Stimulated activated naive CD8-positive, alpha-beta T cell treated with anti-CD3 and anti-CD28 coated beads, Interleukin-15, amount 100 ng/mL, for 72 hours (primary cell): ENCODE measurements at regions not wholly inside any gene's neighbourhood (a gene's known extent, or its start where the extent isn't known, plus 50 kb on each side); places are given as distances from the start of the nearest gene placed in this dataset.
"Not testable (repeated sequence)": the region's sequence is repeated elsewhere in the genome, so short reads cannot be mapped to it uniquely, and the experiment has no call there.

ENCODE experiments used
- ATAC-seq: fragments of 150-1000 bp; cut with Tn5 transposase; 2 replicates; pipeline ENCODE4 v1.10.0; 2021; ENCODE audit warnings: mild to moderate bottlenecking, moderate library complexity
- DNase-seq, 2 donors: peaks; one replicate each; pipeline ENCODE4 v3.0.0; 2021 to 2022
- H3K27ac Mint-ChIP-seq, 2 donors: one replicate each; pipeline ENCODE4 v1.8.0; 2022; ENCODE audit warnings: mild to moderate bottlenecking in 2 of 2, mixed read lengths in 2 of 2, moderate library complexity in 2 of 2
- H3K27me3 Mint-ChIP-seq: one replicate; pipeline ENCODE4 v1.8.0; 2022; ENCODE audit warnings: mixed read lengths
- H3K4me1 Mint-ChIP-seq: one replicate; pipeline ENCODE4 v1.8.0; 2022; ENCODE audit warnings: mild to moderate bottlenecking, mixed read lengths
- H3K4me3 Mint-ChIP-seq, 2 donors: one replicate each; pipeline ENCODE4 v1.8.0; 2022; ENCODE audit warnings: mild to moderate bottlenecking in 2 of 2, mixed read lengths in 2 of 2, moderate library complexity in 1 of 2
- H3K9me3 Mint-ChIP-seq, 2 donors: one replicate each; pipeline ENCODE4 v1.8.0; 2022; ENCODE audit warnings: mixed read lengths in 2 of 2

- Mint-ChIP-seq H3K4me3 (no peak overlapping the region), H3K27me3 (no peaks in the 10 kb centered on the region), H3K9me3 (peaks cover 0 to 4% of the 10 kb centered on the region in 2 donors), H3K27ac (no peak overlapping the region), H3K4me1 (no peaks in the 10 kb centered on the region)
- DNase-seq = no peak
- ATAC-seq = no peak
Observed at GRCh38 chr2:142592171-142592570, 285.3 kb upstream of the KYNU start.

- ATAC-seq (no peak), DNase-seq (no peak)
- Mint-ChIP-seq H3K27ac (no peak overlapping the region), H3K4me1 (no peaks in the 10 kb centered on the region), H3K4me3 (no peak overlapping the region), H3K27me3 (no peaks in the 10 kb centered on the region), H3K9me3 (peaks cover 0 to 7% of the 10 kb centered on the region in 2 donors)
Observed at GRCh38 chr2:142591420-142591819, 286.0 kb upstream of the KYNU start.

- H3K27ac Mint-ChIP-seq = no peak overlapping the region
- H3K27me3 Mint-ChIP-seq = no peaks in the 10 kb centered on the region
- no peaks in the 10 kb centered on the region for H3K4me1 Mint-ChIP-seq
- peaks cover 0 to 4% of the 10 kb centered on the region in 2 donors for H3K9me3 Mint-ChIP-seq
- ATAC-seq (no peak), DNase-seq (no peak)
- H3K4me3 Mint-ChIP-seq = no peak overlapping the region
Observed at GRCh38 chr2:142588269-142588668, 289.2 kb upstream of the KYNU start.

- peaks cover 0 to 4% of the 10 kb centered on the region in 2 donors for H3K9me3 Mint-ChIP-seq
- H3K4me3 Mint-ChIP-seq = no peak overlapping the region
- no peak for DNase-seq
- H3K27ac Mint-ChIP-seq = no peak overlapping the region
- no peak for ATAC-seq
- no peaks in the 10 kb centered on the region for H3K4me1 Mint-ChIP-seq
- H3K27me3 Mint-ChIP-seq = no peaks in the 10 kb centered on the region
Observed at GRCh38 chr2:142586693-142587580, 290.5 kb upstream of the KYNU start.

- no peaks in the 10 kb centered on the region for H3K27me3 Mint-ChIP-seq
- H3K27ac Mint-ChIP-seq = no peak overlapping the region
- no peak for ATAC-seq
Observed at GRCh38 chr2:142585785-142586184, 291.7 kb upstream of the KYNU start.

GRCh38 chr2:142582317-142582716 is 295.1 kb upstream of the KYNU start:
- Mint-ChIP-seq H3K4me3 (no peak overlapping the region), H3K27ac (no peak overlapping the region), H3K9me3 (peaks cover 0 to 8% of the 10 kb centered on the region in 2 donors), H3K4me1 (no peaks in the 10 kb centered on the region), H3K27me3 (no peaks in the 10 kb centered on the region)
- DNase-seq = no peak
- ATAC-seq = no peak

More at GRCh38 chr2:142585785-142586184, 291.7 kb upstream of the KYNU start:
- H3K9me3 Mint-ChIP-seq = peaks cover 0 to 4% of the 10 kb centered on the region in 2 donors
- H3K4me1 Mint-ChIP-seq = no peaks in the 10 kb centered on the region
- no peak overlapping the region for H3K4me3 Mint-ChIP-seq
- DNase-seq = no peak

- Mint-ChIP-seq H3K4me3 (no peak overlapping the region), H3K27ac (no peak overlapping the region), H3K27me3 (no peaks in the 10 kb centered on the region), H3K4me1 (no peaks in the 10 kb centered on the region), H3K9me3 (peaks cover 0 to 4% of the 10 kb centered on the region in 2 donors)
- ATAC-seq (no peak), DNase-seq (no peak)
Observed at GRCh38 chr2:142581491-142581890, 296.0 kb upstream of the KYNU start.

GRCh38 chr2:142580691-142581090 is 296.8 kb upstream of the KYNU start:
- Mint-ChIP-seq H3K4me3 (no peak overlapping the region), H3K27me3 (no peaks in the 10 kb centered on the region), H3K4me1 (no peaks in the 10 kb centered on the region), H3K27ac (no peak overlapping the region), H3K9me3 (peaks cover 0 to 4% of the 10 kb centered on the region in 2 donors)
- no peak for ATAC-seq
- no peak for DNase-seq

GRCh38 chr2:142575561-142575960 is 301.9 kb upstream of the KYNU start:
- no peak overlapping the region for H3K27ac Mint-ChIP-seq
- no peak overlapping the region for H3K4me3 Mint-ChIP-seq
- no peaks in the 10 kb centered on the region for H3K4me1 Mint-ChIP-seq
- no peak for ATAC-seq
- H3K27me3 Mint-ChIP-seq = no peaks in the 10 kb centered on the region
- peaks cover 0 to 8% of the 10 kb centered on the region in 2 donors for H3K9me3 Mint-ChIP-seq
- no peak for DNase-seq

- no peak for ATAC-seq
- Mint-ChIP-seq H3K4me1 (no peaks in the 10 kb centered on the region), H3K4me3 (no peak overlapping the region), H3K9me3 (peaks cover 0 to 11% of the 10 kb centered on the region in 2 donors), H3K27ac (no peak overlapping the region), H3K27me3 (no peaks in the 10 kb centered on the region)
- no peak for DNase-seq
Observed at GRCh38 chr2:142574388-142574787, 303.1 kb upstream of the KYNU start.

GRCh38 chr2:142572346-142573132 is 304.9 kb upstream of the KYNU start:
- Mint-ChIP-seq H3K4me1 (no peaks in the 10 kb centered on the region), H3K4me3 (no peak overlapping the region), H3K27ac (no peak overlapping the region), H3K27me3 (no peaks in the 10 kb centered on the region), H3K9me3 (peaks cover 0 to 9% of the 10 kb centered on the region in 2 donors)
- DNase-seq (no peak), ATAC-seq (no peak)

- no peaks in the 10 kb centered on the region for H3K4me1 Mint-ChIP-seq
Observed at GRCh38 chr2:142571934-142572333, 305.5 kb upstream of the KYNU start.

GRCh38 chr2:142562900-142563299 is 314.6 kb upstream of the KYNU start:
- H3K4me3 Mint-ChIP-seq = no peak overlapping the region
- H3K9me3 Mint-ChIP-seq = peaks cover 0 to 8% of the 10 kb centered on the region in 2 donors
- no peaks in the 10 kb centered on the region for H3K27me3 Mint-ChIP-seq
- H3K4me1 Mint-ChIP-seq = no peaks in the 10 kb centered on the region
- DNase-seq (no peak), ATAC-seq (no peak)
- no peak overlapping the region for H3K27ac Mint-ChIP-seq

More at GRCh38 chr2:142571934-142572333, 305.5 kb upstream of the KYNU start:
- no peak for DNase-seq
- no peak overlapping the region for H3K4me3 Mint-ChIP-seq
- H3K9me3 Mint-ChIP-seq = peaks cover 0 to 9% of the 10 kb centered on the region in 2 donors
- H3K27ac Mint-ChIP-seq = no peak overlapping the region
- ATAC-seq = no peak
- no peaks in the 10 kb centered on the region for H3K27me3 Mint-ChIP-seq

GRCh38 chr2:142561656-142562055 is 315.8 kb upstream of the KYNU start:
- no peak for ATAC-seq
- DNase-seq = no peak
- H3K4me3 Mint-ChIP-seq = no peak overlapping the region
- peaks cover 0 to 8% of the 10 kb centered on the region in 2 donors for H3K9me3 Mint-ChIP-seq
- no peak overlapping the region for H3K27ac Mint-ChIP-seq
- no peaks in the 10 kb centered on the region for H3K4me1 Mint-ChIP-seq
- H3K27me3 Mint-ChIP-seq = no peaks in the 10 kb centered on the region

GRCh38 chr2:142557391-142557790 is 320.1 kb upstream of the KYNU start:
- Mint-ChIP-seq H3K27me3 (no peaks in the 10 kb centered on the region), H3K4me1 (no peaks in the 10 kb centered on the region), H3K4me3 (no peak overlapping the region), H3K9me3 (peaks cover 0 to 2% of the 10 kb centered on the region in 2 donors), H3K27ac (no peak overlapping the region)
- ATAC-seq (no peak), DNase-seq (no peak)

GRCh38 chr2:142545999-142546398 is 331.5 kb upstream of the KYNU start:
- H3K27ac Mint-ChIP-seq, H3K4me3 Mint-ChIP-seq, ATAC-seq, H3K27me3 Mint-ChIP-seq, H3K4me1 Mint-ChIP-seq, DNase-seq: not testable (repeated sequence)
- H3K9me3 Mint-ChIP-seq = peaks cover 4 to 21% of the 10 kb centered on the region in 2 donors
